ENCODE measurements at regions not wholly inside any gene's neighbourhood (a gene's known extent, or its start where the extent isn't known, plus 50 kb on each side); places are given as distances from the start of the nearest gene placed in this dataset.

GRCh38 chr2:7683708-7684107, 766.5 kb downstream of the RNF144A start:
- TF ChIP-seq CTCF (IDR thresholded peaks at IDR 0.05) (no peak), POLR2A (IDR thresholded peaks at IDR 0.05) (no peak)
